HG03439 (cell line): ENCODE measurements at regions not wholly inside any gene's neighbourhood (a gene's known extent, or its start where the extent isn't known, plus 50 kb on each side); places are given as distances from the start of the nearest gene placed in this dataset.

ENCODE experiments used
- ATAC-seq: cut with Tn5 transposase; IDR thresholded peaks from one replicate; pipeline ENCODE4 v1.9.1; 2021; ENCODE audit warnings: mild to moderate bottlenecking, moderate library complexity; ENCODE audit not compliant: unreplicated experiment

DNA sequence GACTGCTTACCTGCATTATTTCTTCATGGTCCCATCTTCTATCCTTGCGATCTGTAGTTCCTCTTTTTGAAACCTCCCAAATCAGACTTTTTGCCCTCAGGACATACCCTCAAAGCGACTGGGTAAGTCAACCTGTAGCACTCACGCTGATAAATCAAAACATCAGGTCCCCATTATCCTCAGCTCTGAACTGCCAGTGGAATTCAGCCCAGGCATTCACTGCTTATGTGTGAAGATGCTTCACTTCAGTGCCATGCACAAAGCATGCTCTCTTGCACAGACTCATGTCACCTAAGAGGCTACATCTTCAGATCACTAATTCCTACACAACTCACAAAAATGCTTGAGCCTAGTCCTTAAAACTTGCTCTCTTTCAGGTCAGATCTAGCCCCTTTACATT is 283.6 kb upstream of the KLF6 start:
- no peak for ATAC-seq

DNA sequence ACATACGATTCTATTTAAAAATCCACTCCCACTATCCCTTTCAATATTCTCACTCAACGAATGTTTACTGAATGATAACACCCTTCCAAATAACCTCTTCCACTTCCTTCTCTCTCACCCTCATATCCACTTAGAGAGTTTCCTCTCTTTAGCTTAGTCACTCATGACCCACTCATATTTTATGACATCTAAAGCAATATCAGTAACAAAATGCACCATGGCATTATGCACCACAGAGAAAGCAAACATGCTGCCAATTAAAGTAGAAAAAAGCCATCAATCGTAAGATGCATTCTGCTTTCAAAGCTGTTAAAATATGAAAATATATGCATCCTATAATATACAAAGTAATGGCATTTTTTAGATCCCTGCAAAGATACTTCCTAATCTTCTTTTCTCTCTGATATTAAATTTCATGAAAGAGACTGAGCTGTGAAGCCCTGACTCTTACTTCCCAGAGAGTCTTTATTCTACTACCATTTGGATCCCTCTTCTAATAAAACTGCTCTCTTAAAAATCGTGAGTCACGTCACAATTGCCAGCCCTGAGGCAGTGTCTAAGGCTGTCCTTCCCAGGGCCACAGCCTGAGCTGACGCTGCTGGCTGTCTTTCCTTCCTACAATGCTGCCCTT is 283.0 kb upstream of the KLF6 start:
- ATAC-seq: no peak

DNA sequence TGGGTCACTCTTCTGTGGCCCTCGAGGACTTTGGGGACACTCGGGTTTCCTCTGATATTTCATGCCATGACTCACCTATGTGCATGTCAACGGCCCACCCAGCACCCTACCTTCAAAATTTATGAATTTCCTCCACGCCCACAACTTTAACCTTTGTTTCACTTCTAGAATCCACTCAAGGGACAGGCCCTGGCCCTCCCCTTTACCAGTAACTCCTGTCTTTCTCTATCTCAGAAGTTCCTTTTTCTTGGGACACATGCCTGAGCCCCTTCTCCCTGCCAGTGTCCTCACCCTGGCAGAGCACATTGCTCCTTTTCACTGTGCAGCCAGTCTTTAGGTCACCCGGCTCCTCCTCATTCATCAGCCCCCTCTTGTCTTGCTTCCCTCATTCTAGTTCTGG is 282.5 kb upstream of the KLF6 start:
- ATAC-seq: peak; percentile 51

DNA sequence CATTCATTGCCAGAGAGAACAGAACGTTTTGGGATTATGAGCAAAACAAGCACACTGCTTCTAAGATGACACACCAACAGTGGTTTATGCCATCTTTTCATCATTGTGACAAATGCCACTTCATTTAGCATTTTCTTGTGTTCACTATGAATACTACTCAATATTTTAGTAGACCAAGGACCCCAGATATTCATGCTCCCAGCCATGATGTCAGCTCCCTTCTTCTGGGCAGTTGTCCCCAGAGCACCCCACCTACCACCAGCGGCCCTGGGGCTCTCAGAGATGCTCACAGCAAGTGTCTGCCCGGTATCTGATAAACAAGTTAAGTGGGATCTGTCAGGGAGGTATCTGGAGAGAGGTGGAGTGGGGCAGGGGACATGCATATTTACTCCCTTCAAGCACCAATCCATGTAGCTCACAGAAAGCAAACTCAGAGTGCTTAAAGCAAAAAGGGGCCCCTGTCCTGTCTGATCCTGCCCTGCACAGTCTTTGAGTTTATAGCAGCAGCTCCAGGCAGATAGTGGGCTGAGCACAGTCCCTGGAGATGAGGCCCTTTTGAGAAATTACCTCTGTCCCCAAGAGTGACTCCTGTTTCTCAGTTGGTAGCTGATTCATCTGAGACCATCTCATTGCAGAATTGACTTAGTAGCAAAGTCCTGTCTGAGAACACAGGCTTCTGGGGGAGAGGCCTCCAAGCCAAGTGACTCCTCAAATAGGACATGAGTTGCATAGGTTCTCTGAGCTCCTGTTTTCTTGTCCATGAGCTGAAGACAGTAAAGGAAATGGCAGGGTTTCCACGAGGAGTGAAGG is 281.8 kb upstream of the KLF6 start:
- no peak for ATAC-seq

DNA sequence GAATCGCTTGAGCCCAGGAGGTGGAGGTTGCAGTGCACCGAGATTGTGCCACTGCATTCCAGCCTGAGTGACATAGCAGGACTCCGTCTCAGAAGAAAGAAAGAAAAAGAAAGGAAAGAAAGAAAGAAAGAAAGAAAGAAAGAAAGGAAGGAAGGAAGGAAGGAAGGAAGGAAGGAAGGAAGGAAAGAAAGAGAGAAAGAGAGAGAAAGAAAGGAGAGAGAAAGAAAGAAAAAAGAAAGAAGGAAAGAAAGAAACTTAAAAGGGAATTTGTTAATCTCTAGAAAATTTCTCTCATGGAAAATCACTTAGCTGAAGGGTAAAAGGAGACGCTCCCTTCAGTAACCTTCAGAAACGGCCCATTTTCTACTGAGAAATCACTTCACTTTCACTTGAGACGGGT is 279.5 kb upstream of the KLF6 start:
- no peak for ATAC-seq

DNA sequence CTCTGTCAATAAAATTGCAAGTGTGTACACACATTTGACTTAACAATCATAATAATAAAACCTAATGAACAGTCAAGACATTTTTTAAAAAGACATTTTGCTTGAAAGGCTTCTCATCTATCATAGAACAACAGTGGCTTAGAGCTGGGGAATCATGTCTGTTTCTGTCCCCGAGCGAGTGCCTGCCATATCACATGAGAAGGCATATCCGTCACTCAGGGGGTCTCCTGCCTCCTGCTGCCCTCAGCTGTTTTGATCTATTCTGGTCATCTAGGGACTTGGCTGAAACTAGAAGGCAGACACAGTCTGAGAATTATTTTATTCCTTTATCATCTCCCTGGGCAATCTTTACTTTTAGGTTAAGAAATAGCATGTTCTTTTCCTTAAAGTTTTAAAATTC is 278.7 kb upstream of the KLF6 start:
- ATAC-seq: no peak

DNA sequence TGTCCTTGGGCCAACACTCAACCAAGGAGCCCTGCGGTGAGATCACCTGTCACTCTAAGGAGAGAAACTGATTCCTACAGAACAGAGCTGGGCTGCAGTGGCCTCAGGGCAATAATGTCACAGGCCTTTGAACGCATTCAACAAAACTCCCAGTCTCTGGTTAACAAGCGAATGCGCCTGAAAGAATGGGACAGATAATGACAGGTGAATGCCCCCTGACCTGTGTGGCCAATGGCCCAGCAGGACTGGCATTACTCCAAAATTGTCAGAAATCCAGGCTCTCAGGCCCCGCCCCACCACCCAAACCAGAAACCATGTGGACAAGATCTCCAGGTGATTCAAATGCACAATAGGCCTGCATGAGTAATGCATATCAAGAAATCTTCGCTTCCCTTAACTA is 277.7 kb upstream of the KLF6 start:
- ATAC-seq: no peak

DNA sequence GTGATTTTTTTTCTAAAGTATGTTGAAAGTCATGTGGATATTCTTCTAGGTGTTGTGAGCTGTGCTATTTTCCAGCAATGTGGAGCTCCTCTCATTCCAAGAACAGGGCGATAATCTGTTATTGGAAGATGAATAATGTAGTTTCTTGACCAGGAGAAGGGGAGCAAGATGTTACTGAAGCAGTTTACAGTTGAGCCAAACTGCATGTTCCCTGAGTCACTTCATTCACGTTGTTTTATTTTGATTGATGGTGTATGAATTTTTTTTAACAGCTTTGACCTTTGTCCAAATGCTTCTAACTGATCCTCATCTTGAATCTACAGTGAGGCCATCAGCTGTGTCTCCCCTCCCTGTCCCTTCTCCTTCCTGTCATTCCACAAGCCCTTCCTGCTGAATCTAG is 277.1 kb upstream of the KLF6 start:
- no peak for ATAC-seq

DNA sequence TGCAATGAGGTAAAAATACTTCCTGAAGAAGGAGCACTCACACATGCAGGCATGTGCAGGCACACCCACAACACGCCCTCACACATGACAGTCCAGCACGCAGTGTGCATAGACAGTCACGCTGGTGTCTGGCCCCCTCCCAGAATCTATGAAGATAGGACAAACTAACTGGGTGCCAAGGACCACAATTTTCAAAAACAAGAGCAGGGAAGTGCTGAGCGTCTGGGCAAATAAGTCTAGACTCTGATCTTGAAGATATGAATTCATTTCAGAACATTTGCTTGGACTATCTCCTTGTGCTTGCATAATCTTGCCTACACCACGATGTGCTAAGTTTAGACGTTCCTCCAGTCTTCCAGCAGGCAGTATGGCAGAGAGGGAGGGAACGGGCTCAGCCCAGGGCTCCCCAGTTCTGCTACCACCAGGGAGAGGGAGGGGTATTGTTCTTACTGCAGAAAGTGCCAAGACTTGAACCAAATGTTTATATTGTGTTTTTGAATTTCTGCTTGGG is 276.5 kb upstream of the KLF6 start:
- ATAC-seq: no peak

DNA sequence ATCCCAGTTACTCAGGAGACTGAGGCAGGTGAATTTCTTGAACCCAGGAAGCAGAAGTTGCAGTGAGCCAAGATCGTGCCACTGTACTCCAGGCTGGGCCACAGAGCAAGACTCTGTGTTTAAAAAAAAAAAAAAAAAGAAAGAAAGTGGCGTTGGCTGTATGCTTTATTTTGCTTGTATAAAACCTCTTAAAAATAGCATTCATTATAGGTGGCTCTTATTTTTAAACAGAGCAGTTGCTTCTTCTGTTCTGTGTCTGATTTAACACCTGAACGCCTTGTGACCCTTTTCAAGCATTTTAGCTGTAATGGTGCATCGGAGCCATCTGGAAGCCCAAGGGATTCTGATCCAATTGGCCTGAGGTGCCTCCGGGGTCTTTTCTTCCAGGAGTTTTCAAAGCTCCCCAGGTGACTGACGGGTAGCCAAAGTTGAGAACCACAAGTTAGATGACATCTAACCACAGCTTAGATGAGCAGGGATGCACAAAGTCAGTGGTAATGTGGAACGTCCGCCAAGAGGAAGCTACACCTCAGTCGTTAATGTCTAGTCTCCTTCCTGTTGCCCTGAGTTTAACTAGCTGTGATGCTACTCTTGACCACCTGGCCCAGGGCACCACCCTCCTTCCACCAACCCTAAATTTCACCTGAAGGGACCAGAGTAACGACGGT is 274.6 kb upstream of the KLF6 start:
- ATAC-seq: no peak

DNA sequence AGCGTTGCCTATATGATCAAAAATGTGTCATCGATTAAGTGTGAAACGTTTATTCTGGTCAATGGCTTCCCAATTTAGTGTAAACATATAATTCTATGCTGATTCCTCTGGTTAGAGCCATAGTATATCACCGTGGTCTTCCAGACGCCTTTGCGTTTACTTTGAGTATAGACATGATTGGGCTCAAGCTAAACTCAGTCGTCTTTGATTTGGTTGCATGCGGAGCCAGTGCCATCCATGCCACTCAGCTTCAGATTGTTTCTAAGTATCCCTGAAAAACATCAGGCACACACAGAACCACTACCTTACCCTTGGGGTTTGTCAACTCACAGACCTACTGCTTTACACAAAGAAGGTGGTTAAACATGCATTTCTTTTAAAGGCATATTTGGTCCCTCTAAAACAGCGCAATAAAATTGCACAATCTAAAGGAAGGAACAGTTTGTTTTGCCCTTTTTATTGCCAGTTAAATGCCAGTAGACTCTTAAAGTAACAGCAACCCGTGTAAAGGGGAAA is 273.6 kb upstream of the KLF6 start:
- no peak for ATAC-seq

DNA sequence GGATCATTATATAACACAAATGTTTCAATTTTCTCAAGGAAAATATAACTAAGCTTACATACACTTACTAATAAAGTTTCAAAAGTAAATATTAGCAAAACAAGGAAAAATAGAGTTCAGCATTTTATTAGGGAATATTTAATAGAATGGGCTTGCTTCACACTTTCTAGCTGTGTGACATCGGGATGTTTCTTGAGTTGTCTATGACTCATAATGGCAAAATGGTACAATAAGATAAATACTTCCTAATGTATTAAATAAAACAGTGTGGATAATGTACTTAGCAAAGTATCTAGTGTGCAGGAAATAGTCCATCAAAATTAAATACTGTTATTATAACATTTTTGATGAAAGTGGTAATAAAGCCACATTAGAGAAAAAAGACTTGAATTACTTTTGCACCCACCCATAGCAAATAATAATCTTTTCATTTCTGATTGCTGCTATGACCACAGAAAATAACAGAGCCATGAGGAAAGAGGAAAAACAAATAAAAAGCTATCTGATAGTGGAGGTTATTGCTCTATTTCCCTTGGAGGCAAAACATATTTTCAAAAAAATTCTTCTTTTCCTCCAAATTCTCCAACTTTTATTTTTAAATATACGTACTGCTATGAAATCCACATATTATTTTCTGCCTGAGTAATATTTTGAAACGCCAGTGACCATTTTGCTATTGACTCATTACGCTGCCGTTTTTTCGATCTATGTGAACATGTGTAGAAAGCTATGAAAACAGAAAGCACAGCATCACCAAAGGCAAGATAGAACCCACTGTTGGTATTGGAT is 272.9 kb upstream of the KLF6 start:
- no peak for ATAC-seq

DNA sequence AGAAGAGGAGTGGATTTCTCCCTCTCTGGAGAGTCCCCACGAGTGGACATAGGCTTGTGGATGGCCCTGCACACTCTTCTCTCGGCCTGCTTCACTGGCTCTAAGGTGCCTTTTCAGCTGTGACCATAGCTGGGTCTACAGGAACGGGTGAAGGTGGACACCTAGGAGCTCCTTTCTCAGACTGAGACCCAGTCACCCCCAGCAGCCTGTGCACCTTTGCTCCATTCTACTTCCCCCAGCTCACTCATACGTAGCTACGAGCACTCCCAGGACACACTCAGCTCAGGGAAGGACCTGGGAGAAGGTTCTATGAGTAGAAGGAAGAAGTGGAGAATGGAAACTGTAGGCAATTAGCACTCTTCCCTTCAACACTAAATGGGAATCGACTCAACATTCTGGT is 272.0 kb upstream of the KLF6 start:
- ATAC-seq: no peak

DNA sequence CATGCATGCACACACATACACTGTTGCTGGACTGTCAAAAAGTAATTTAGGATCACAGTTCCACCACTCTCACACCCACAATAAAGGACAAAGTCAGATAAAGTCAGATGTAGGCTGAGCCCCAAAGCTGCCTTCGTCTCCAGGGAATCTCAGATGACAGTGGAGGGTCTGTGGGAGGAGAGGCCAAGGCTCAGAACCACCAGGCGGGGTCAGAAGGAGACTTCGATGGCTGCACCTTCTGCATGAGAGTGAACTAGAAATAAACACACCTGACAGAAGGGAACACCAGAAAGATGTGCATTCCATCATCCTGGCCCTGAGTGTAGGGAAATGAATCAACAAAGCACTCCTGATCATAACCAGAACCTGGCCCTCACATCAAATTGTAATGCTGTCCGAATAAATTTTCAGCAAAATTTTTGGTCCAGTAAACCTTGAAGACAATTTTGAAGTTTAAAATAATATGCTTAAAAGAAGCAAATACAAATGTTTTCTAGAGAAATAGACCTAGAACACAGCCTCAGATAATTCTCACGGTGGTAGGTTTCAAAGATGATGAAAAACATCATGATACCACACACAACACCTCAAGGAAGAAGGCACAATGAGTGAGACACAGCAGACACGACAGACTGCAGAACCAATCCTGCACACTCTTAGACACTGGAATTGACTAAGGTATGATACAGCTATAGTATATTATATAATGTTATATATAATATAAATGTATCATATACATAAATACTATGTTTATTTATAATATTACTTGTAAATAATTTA is 269.8 kb upstream of the KLF6 start:
- ATAC-seq: no peak

DNA sequence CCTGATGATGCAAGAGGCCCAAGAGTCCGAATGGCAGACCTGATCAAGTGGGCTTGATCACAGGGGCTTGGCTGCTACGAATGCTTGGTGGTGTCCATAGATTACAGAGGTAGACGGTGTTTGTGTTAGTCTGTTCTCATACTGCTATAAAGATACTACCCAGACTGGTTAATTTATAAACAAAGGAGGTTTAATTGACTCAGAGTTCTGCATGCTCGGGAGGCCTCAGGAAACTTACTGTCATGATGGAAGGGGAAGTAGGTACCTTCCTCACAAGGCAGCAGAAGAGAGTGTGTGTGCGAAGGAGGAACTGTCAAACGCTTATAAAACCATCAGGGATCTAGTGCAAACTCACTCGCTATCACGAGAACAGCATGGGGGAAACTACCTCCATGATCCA is 268.9 kb upstream of the KLF6 start:
- ATAC-seq: no peak

DNA sequence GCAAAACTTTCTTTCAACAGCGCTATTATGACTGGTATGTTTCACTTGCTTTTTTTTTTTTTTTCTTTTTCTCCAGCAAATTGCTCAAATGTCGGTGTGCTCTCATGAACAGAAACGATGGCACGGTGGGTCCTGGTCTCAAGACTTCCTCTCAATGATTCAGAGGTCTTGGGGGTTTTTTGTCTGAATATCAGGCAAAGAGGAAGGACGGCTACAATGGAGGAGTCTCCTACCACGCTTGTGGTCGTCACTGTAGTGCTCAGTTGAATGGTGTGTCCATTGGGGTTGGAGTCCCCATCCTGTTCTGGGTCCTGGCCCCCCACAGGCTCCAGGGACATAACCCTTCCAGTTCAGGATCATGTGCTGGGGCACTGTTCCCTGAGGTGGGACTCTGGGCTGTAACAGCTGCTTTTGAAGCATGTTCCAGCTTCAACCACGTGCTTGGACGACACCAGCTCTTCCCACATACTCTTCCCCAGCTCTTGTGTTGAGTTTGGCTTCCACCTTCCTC is 266.7 kb upstream of the KLF6 start:
- no peak for ATAC-seq

DNA sequence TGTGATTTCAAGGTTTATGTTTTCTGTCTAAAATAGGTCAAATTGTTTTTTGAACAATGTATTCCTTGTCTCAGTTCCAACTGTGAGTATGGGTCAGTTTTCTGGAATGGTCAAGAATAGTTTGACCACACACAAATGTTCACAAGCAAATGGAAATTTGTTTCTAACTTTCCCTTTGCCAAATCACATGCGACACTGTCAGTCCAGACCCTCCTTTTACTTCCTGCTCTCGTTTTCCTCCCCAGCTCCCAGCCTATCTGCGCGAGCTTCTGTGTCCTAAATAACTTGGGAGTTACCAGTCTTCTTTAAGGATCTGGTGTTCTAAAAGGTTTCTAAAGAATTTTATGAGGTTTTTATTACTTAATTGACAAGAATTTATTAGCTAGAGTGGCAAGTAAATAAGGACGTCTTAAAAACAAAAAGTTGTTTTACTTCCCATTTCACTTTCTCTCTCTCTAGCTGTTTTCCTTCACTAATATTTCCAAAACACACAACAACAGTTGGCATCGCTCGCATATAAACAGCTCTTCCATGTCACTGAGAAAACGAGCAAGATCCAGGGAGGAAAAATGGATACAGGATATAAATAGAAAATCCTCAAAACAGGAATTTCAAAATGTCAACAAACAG is 266.1 kb upstream of the KLF6 start:
- ATAC-seq: no peak

DNA sequence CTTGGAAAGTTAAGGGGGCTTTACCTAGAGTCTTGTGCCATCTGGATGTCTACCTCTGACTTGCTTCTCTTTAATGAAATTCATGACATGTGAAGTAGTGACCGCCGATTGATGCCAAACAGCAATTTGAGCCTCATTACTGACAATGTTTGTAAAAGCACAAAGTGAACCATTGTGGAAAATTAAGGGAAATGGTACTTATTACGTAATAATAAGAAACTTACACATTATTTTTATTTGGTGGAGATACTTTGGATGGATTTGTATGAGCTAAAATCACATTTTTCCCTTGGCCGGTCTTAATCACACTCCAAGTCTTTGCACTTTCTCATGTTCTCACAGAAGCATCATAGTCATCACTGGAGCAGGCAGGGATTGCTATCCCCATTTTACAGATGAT is 265.1 kb upstream of the KLF6 start:
- ATAC-seq: no peak

DNA sequence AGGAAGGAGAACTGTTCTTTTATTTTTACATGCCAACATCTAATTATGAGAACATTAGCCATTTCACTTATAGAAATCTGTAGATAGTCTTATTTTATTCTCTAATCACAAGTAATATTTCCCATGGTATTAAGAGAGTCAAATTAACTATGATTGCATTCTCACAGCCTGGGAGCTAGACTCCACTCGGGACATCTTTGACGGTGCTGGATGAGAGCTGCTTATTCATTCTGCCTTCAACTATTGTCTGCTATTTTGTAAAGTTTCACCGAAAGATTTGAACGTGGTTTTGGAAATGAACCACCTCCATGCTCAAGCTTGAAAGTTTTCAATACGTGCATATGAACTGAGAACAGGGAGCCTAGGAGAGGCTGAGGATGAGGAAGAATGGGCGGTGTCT is 264.3 kb upstream of the KLF6 start:
- no peak for ATAC-seq
